Omental fat pad (tissue), 3 donors: ENCODE measurements at regions not wholly inside any gene's neighbourhood (a gene's known extent, or its start where the extent isn't known, plus 50 kb on each side); places are given as distances from the start of the nearest gene placed in this dataset.

Experiments
- ATAC-seq: fragments of 150-250 bp; one replicate; pipeline ENCODE4 v1.9.1; 2016; ENCODE audit warnings: mild to moderate bottlenecking, moderate library complexity; ENCODE audit not compliant: low FRiP score
- DNase-seq: peaks from one replicate; pipeline ENCODE4 v3.0.0-alpha.2; 2019; ENCODE audit warnings: low spot score
- TF ChIP-seq, protein P1 (sequence below), 3 donors: fragments of 450-650 bp; IDR thresholded peaks; one replicate each; pipeline ENCODE4 v1.5.1; 2016 to 2017; ENCODE audit warnings: antibody characterized with exemption in 3 of 3, mild to moderate bottlenecking in 3 of 3, moderate library complexity in 2 of 3

DNA sequence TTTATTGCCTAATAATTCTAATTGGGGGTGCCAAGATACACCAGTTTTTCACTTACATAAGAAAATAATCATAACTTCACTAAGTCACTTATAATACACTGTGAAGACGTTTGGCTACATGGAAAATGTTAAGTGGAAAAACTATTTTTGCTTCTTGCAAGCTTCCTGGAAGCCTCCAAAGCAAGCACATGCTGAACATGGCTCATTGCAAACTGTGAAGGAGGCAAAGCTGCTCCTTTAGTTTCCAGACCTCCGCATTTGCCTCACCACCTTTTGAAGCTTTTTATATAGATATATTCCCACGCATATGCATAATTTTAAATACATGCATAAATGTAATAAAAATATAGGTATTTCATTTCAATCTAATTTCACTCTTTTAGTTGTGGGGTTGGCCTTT is 285.6 kb upstream of the PRDM9 start:
- DNase-seq (no peak), ATAC-seq (no peak)
- TF ChIP-seq, protein P1, sequence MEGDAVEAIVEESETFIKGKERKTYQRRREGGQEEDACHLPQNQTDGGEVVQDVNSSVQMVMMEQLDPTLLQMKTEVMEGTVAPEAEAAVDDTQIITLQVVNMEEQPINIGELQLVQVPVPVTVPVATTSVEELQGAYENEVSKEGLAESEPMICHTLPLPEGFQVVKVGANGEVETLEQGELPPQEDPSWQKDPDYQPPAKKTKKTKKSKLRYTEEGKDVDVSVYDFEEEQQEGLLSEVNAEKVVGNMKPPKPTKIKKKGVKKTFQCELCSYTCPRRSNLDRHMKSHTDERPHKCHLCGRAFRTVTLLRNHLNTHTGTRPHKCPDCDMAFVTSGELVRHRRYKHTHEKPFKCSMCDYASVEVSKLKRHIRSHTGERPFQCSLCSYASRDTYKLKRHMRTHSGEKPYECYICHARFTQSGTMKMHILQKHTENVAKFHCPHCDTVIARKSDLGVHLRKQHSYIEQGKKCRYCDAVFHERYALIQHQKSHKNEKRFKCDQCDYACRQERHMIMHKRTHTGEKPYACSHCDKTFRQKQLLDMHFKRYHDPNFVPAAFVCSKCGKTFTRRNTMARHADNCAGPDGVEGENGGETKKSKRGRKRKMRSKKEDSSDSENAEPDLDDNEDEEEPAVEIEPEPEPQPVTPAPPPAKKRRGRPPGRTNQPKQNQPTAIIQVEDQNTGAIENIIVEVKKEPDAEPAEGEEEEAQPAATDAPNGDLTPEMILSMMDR (IDR thresholded peaks at IDR 0.05) = no peak

DNA sequence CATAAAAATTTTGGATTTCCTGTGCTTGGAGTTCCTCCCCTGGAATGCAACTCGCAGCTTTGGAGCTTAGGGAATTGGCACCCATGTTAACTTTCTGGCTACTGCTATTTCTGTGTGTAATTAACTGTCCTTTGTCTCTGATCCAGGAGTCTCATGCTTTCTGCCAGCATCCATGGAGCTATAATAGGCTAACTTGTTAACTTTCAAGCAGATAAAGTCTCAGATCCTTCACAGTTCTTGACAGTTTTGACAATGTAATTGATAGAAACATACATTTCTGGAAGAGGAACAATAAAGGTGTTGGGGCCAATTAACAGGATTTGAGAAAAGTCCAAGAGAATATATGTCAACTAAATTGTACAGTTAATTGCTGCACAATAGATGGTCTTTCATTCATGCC is 290.2 kb upstream of the PRDM9 start:
- TF ChIP-seq, protein P1 (IDR thresholded peaks at IDR 0.05) = no peak
- no peak for ATAC-seq
- no peak for DNase-seq

DNA sequence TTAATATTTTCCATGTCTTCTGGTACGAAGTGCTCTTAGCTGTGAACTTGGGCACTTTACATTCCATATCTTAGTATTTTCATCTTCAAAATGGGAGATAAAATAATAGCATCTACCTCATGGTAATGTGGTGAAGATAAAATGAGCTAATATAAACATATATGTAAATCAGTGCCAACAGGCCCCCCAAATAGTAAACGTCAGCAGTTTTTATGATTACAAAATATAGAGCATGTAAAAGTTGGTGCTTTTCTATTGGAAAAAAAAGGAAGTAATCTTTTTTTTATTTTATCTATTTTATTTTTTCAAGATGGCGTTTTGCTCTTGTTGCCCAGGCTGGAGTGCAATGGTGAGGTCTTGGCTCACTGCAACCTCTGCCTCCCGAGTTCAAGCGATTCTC is 291.1 kb upstream of the PRDM9 start:
- ATAC-seq = no peak
- no peak for DNase-seq
- TF ChIP-seq, protein P1 (IDR thresholded peaks at IDR 0.05) = no peak

DNA sequence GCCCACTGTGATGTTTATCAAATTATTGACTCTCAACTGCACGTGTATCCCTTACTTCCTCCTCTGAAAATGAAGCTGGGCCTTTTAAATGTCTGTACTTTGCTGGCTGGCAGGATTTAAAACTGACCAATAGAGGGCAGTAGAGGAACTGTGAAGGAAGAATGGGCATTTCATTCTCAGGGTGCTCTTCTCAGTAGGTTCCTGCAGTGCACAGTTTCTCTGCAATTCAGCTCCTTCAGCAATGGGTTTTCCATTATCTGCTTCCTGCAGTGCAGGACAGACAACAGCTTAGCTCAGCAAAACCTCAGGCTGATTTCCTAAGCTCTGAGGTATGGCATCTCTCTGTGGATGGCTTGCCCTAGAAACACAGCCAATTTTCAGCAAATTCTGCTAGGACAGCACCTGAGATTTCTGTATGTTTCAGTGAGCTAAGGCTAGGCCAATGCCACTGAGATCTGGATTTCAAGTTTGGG is 298.4 kb upstream of the PRDM9 start:
- TF ChIP-seq, protein P1 (IDR thresholded peaks at IDR 0.05) = no peak
- no peak for DNase-seq
- ATAC-seq = no peak

DNA sequence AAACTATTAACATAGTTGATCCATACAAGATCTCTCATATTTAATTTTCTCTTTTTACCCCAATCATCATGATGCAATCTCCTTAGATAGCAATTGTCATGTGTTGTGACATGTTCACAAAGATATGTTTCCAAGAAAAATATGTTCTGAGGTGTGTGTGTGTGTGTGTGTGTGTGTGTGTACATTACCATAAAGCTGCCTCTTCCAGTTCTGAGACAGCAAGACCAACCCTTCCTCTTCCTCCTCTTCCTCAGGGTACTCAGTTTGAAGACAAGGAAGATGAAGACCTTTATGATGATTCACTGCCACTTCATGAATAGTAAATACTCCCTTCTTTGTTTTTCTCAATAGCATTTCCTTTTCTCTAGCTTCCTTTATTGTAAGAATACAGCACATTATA is 303.3 kb upstream of the PRDM9 start:
- no peak for ATAC-seq
- TF ChIP-seq, protein P1 (IDR thresholded peaks at IDR 0.05) = no peak
- DNase-seq = no peak

DNA sequence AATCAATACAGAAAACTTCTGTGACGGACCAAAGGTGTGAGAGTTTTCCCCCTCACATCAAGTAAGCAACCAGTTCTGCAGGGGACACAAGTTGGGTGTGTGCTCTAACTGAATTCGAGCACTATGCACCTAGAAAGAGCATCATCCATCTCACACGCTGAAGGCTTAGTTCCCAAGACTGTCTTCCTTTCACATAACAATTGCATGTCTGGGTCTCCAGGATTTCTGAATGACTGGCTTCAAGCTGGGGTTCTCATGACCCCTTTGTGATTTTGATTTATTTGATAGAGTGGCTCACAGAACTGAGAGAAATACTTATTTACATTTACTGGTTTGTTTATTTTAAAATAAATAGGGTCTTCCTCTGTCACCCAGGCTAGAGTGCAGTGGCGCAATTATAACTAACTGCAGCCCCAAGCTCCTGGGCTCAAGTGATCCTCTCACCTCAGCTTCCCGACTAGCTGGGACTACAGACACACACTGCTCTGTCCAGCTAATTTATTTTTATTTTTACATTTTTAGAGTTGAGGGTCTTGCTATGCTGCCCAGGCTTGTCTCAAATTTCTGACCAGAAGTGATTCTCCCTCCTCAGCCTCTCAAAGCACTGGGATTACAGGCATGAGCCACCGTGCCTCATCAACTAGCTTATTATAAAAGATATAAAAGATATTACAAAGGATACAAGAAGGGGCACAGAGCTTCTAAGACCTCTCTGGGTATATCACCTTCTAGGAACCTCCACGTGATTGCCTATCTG is 316.7 kb upstream of the CDH12 start:
- TF ChIP-seq, protein P1 (IDR thresholded peaks at IDR 0.05) = no peak
- DNase-seq = no peak
- no peak for ATAC-seq

DNA sequence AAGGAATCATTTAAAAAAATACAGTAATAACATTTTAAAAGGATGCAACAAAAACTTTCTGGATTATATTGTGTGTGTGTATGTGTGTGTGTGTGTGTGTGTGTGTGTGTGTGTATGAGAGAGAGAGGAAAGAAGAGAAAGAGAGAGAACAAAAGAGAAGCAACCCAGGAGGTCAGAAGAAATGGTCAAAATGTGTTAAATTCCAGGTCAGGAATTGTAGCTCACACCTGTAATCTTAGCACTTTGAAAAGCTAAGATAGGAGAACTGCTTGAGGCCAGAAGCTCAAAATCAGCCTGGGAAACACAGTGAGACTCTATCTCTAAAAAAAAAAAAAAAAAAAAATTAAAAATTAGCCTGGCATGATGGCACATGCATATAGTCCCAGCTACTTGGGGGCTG is 311.8 kb upstream of the CDH12 start:
- no peak for ATAC-seq
- TF ChIP-seq, protein P1 (IDR thresholded peaks at IDR 0.05) = no peak

More for the DNA sequence above, 311.8 kb upstream of the CDH12 start:
- no peak for DNase-seq
